ENCODE measurements at regions not wholly inside any gene's neighbourhood (a gene's known extent, or its start where the extent isn't known, plus 50 kb on each side); places are given as distances from the start of the nearest gene placed in this dataset.
"Not testable (repeated sequence)": the region's sequence is repeated elsewhere in the genome, so short reads cannot be mapped to it uniquely, and the experiment has no call there.

- peaks cover 3% of the 10 kb centered on the region; the same call in 1 of the 2 replicates for H3K9me3 ChIP-seq (ENCODE audit: control insufficient read depth, insufficient read depth, low read length)
- H3K4me1 ChIP-seq (ENCODE audit: insufficient read depth, low read length), result no peaks in the 10 kb centered on the region
- H3K36me3 ChIP-seq (ENCODE audit: insufficient read depth, low read length), result no peaks in the 10 kb centered on the region
- no peak overlapping the region for H3K9ac ChIP-seq (ENCODE audit: low read depth, low read length)
Measured at GRCh38 chr16:26856791-26857190, 209.9 kb upstream of the C16orf82 start.

- Histone ChIP-seq H3K9ac (ENCODE audit: low read depth, low read length) (no peak overlapping the region), H3K4me1 (ENCODE audit: insufficient read depth, low read length) (no peaks in the 10 kb centered on the region), H3K36me3 (ENCODE audit: insufficient read depth, low read length) (no peaks in the 10 kb centered on the region), H3K9me3 (ENCODE audit: control insufficient read depth, insufficient read depth, low read length) (peaks cover 3% of the 10 kb centered on the region; the same call in 1 of the 2 replicates)
Measured at GRCh38 chr16:26857371-26857770, 209.4 kb upstream of the C16orf82 start.

- H3K9ac ChIP-seq (ENCODE audit: low read depth, low read length), result no peak overlapping the region
- H3K9me3 ChIP-seq (ENCODE audit: control insufficient read depth, insufficient read depth, low read length), result peaks cover 3% of the 10 kb centered on the region; the same call in 1 of the 2 replicates
- no peaks in the 10 kb centered on the region for H3K4me1 ChIP-seq (ENCODE audit: insufficient read depth, low read length)
- H3K36me3 ChIP-seq (ENCODE audit: insufficient read depth, low read length), result no peaks in the 10 kb centered on the region
Measured at GRCh38 chr16:26860506-26860905, 206.2 kb upstream of the C16orf82 start.

- no peak overlapping the region for H3K9ac ChIP-seq (ENCODE audit: low read depth, low read length)
- peaks cover 3% of the 10 kb centered on the region; the same call in 1 of the 2 replicates for H3K9me3 ChIP-seq (ENCODE audit: control insufficient read depth, insufficient read depth, low read length)
- no peaks in the 10 kb centered on the region for H3K36me3 ChIP-seq (ENCODE audit: insufficient read depth, low read length)
- no peaks in the 10 kb centered on the region for H3K4me1 ChIP-seq (ENCODE audit: insufficient read depth, low read length)
Measured at GRCh38 chr16:26863931-26864330, 202.8 kb upstream of the C16orf82 start.

- not testable (repeated sequence) for H3K4me1 ChIP-seq (ENCODE audit: insufficient read depth, low read length); H3K36me3 ChIP-seq (ENCODE audit: insufficient read depth, low read length); H3K9ac ChIP-seq (ENCODE audit: low read depth, low read length); H3K9me3 ChIP-seq (ENCODE audit: control insufficient read depth, insufficient read depth, low read length)
Measured at GRCh38 chr16:26874318-26874717, 192.4 kb upstream of the C16orf82 start.

- no peak overlapping the region for H3K9ac ChIP-seq (ENCODE audit: low read depth, low read length)
- H3K36me3 ChIP-seq (ENCODE audit: insufficient read depth, low read length), result no peaks in the 10 kb centered on the region
- no peaks in the 10 kb centered on the region for H3K4me1 ChIP-seq (ENCODE audit: insufficient read depth, low read length)
- H3K9me3 ChIP-seq (ENCODE audit: control insufficient read depth, insufficient read depth, low read length), result 0 out of 2 replicates have a peak, but pooled peaks cover 4% of the 10 kb centered on the region
Measured at GRCh38 chr16:26877421-26877820, 189.3 kb upstream of the C16orf82 start.

- Histone ChIP-seq H3K9me3 (ENCODE audit: control insufficient read depth, insufficient read depth, low read length) (peaks cover 3% of the 10 kb centered on the region; the same call in 1 of the 2 replicates), H3K9ac (ENCODE audit: low read depth, low read length) (no peak overlapping the region), H3K36me3 (ENCODE audit: insufficient read depth, low read length) (no peaks in the 10 kb centered on the region), H3K4me1 (ENCODE audit: insufficient read depth, low read length) (no peaks in the 10 kb centered on the region)
Measured at GRCh38 chr16:26885674-26886073, 181.1 kb upstream of the C16orf82 start.

- Histone ChIP-seq H3K9me3 (ENCODE audit: control insufficient read depth, insufficient read depth, low read length) (peaks cover 6% of the 10 kb centered on the region), H3K36me3 (ENCODE audit: insufficient read depth, low read length) (no peaks in the 10 kb centered on the region), H3K4me1 (ENCODE audit: insufficient read depth, low read length) (no peaks in the 10 kb centered on the region), H3K9ac (ENCODE audit: low read depth, low read length) (no peak overlapping the region)
Measured at GRCh38 chr16:26889740-26890139, 177.0 kb upstream of the C16orf82 start.

GRCh38 chr16:26898200-26898599, 168.5 kb upstream of the C16orf82 start:
- Histone ChIP-seq H3K9me3 (ENCODE audit: control insufficient read depth, insufficient read depth, low read length) (peaks cover 3% of the 10 kb centered on the region; the same call in 1 of the 2 replicates), H3K36me3 (ENCODE audit: insufficient read depth, low read length) (no peaks in the 10 kb centered on the region)

GRCh38 chr16:26901196-26901861, 165.4 kb upstream of the C16orf82 start:
- H3K36me3 ChIP-seq (ENCODE audit: insufficient read depth, low read length), result no peaks in the 10 kb centered on the region
- no peak overlapping the region for H3K9ac ChIP-seq (ENCODE audit: low read depth, low read length)
- no peaks in the 10 kb centered on the region for H3K9me3 ChIP-seq (ENCODE audit: control insufficient read depth, insufficient read depth, low read length)
- H3K4me1 ChIP-seq (ENCODE audit: insufficient read depth, low read length), result 0 out of 2 replicates have a peak, but pooled peaks cover 3% of the 10 kb centered on the region

More at GRCh38 chr16:26898200-26898599, 168.5 kb upstream of the C16orf82 start:
- Histone ChIP-seq H3K9ac (ENCODE audit: low read depth, low read length) (no peak overlapping the region), H3K4me1 (ENCODE audit: insufficient read depth, low read length) (0 out of 2 replicates have a peak, but pooled peaks cover 7% of the 10 kb centered on the region)

- no peaks in the 10 kb centered on the region for H3K4me1 ChIP-seq (ENCODE audit: insufficient read depth, low read length)
Measured at GRCh38 chr16:26901983-26902382, 164.7 kb upstream of the C16orf82 start.

GRCh38 chr16:26905336-26905735, 161.4 kb upstream of the C16orf82 start:
- no peaks in the 10 kb centered on the region for H3K4me1 ChIP-seq (ENCODE audit: insufficient read depth, low read length)
- H3K9me3 ChIP-seq (ENCODE audit: control insufficient read depth, insufficient read depth, low read length), result no peaks in the 10 kb centered on the region
- H3K36me3 ChIP-seq (ENCODE audit: insufficient read depth, low read length), result no peaks in the 10 kb centered on the region
- H3K9ac ChIP-seq (ENCODE audit: low read depth, low read length), result no peak overlapping the region

More at GRCh38 chr16:26901983-26902382, 164.7 kb upstream of the C16orf82 start:
- Histone ChIP-seq H3K9me3 (ENCODE audit: control insufficient read depth, insufficient read depth, low read length) (no peaks in the 10 kb centered on the region), H3K36me3 (ENCODE audit: insufficient read depth, low read length) (no peaks in the 10 kb centered on the region), H3K9ac (ENCODE audit: low read depth, low read length) (no peak overlapping the region)

- Histone ChIP-seq H3K36me3 (ENCODE audit: insufficient read depth, low read length) (no peaks in the 10 kb centered on the region), H3K9ac (ENCODE audit: low read depth, low read length) (no peak overlapping the region), H3K9me3 (ENCODE audit: control insufficient read depth, insufficient read depth, low read length) (no peaks in the 10 kb centered on the region), H3K4me1 (ENCODE audit: insufficient read depth, low read length) (no peaks in the 10 kb centered on the region)
Measured at GRCh38 chr16:26909623-26910022, 157.1 kb upstream of the C16orf82 start.

GRCh38 chr16:26911436-26911835, 155.3 kb upstream of the C16orf82 start:
- Histone ChIP-seq H3K9me3 (ENCODE audit: control insufficient read depth, insufficient read depth, low read length) (no peaks in the 10 kb centered on the region), H3K4me1 (ENCODE audit: insufficient read depth, low read length) (no peaks in the 10 kb centered on the region), H3K36me3 (ENCODE audit: insufficient read depth, low read length) (no peaks in the 10 kb centered on the region), H3K9ac (ENCODE audit: low read depth, low read length) (no peak overlapping the region)

- H3K9me3 ChIP-seq (ENCODE audit: control insufficient read depth, insufficient read depth, low read length), result no peaks in the 10 kb centered on the region
- H3K36me3 ChIP-seq (ENCODE audit: insufficient read depth, low read length), result no peaks in the 10 kb centered on the region
- H3K9ac ChIP-seq (ENCODE audit: low read depth, low read length), result no peak overlapping the region
- H3K4me1 ChIP-seq (ENCODE audit: insufficient read depth, low read length), result no peaks in the 10 kb centered on the region
Measured at GRCh38 chr16:26913851-26914250, 152.9 kb upstream of the C16orf82 start.

All from ES-I3 (cell line).